ENCODE measurements at regions not wholly inside any gene's neighbourhood (a gene's known extent, or its start where the extent isn't known, plus 50 kb on each side); places are given as distances from the start of the nearest gene placed in this dataset.

GRCh38 chr15:26049900-26050657 lies 187.0 kb upstream of the ATP10A start:
- TF ChIP-seq CTCF (IDR thresholded peaks at IDR 0.05; ENCODE audit: insufficient read depth, low read length, poor library complexity, severe bottlenecking), result no peak
- H3K36me3 ChIP-seq (ENCODE audit: control insufficient read depth, insufficient read depth, low read length), result no peaks in the 10 kb centered on the region
- DNase-seq (ENCODE audit: extremely low read depth, insufficient read length), result no peak
- H3K27me3 ChIP-seq (replicated peaks; ENCODE audit: control insufficient read depth, insufficient read depth, low read length), result no peaks in the 10 kb centered on the region
- no peak overlapping the region for H3K4me3 ChIP-seq (replicated peaks; ENCODE audit: low read depth, low read length)

- Histone ChIP-seq H3K27me3 (replicated peaks; ENCODE audit: control insufficient read depth, insufficient read depth, low read length) (no peaks in the 10 kb centered on the region), H3K4me3 (replicated peaks; ENCODE audit: low read depth, low read length) (no peak overlapping the region), H3K36me3 (ENCODE audit: control insufficient read depth, insufficient read depth, low read length) (no peaks in the 10 kb centered on the region)
- TF ChIP-seq CTCF (IDR thresholded peaks at IDR 0.05; ENCODE audit: insufficient read depth, low read length, poor library complexity, severe bottlenecking), result no peak
- DNase-seq (ENCODE audit: extremely low read depth, insufficient read length), result no peak
Measured at GRCh38 chr15:26048669-26049068, 185.5 kb upstream of the ATP10A start.

GRCh38 chr15:26045516-26045915 lies 182.4 kb upstream of the ATP10A start:
- no peak for DNase-seq (ENCODE audit: extremely low read depth, insufficient read length)
- no peaks in the 10 kb centered on the region for H3K27me3 ChIP-seq (replicated peaks; ENCODE audit: control insufficient read depth, insufficient read depth, low read length)
- no peak for TF ChIP-seq CTCF (IDR thresholded peaks at IDR 0.05; ENCODE audit: insufficient read depth, low read length, poor library complexity, severe bottlenecking)
- no peak overlapping the region for H3K4me3 ChIP-seq (replicated peaks; ENCODE audit: low read depth, low read length)
- H3K36me3 ChIP-seq (ENCODE audit: control insufficient read depth, insufficient read depth, low read length), result no peaks in the 10 kb centered on the region

GRCh38 chr15:26043018-26043417 lies 179.9 kb upstream of the ATP10A start:
- no peak for TF ChIP-seq CTCF (IDR thresholded peaks at IDR 0.05; ENCODE audit: insufficient read depth, low read length, poor library complexity, severe bottlenecking)

GRCh38 chr15:26038693-26039092 lies 175.6 kb upstream of the ATP10A start:
- H3K27me3 ChIP-seq (replicated peaks; ENCODE audit: control insufficient read depth, insufficient read depth, low read length), result no peaks in the 10 kb centered on the region
- no peaks in the 10 kb centered on the region for H3K36me3 ChIP-seq (ENCODE audit: control insufficient read depth, insufficient read depth, low read length)
- H3K4me3 ChIP-seq (replicated peaks; ENCODE audit: low read depth, low read length), result no peak overlapping the region
- TF ChIP-seq CTCF (IDR thresholded peaks at IDR 0.05; ENCODE audit: insufficient read depth, low read length, poor library complexity, severe bottlenecking), result no peak
- no peak for DNase-seq (ENCODE audit: extremely low read depth, insufficient read length)

More at GRCh38 chr15:26043018-26043417, 179.9 kb upstream of the ATP10A start:
- H3K4me3 ChIP-seq (replicated peaks; ENCODE audit: low read depth, low read length), result no peak overlapping the region
- no peaks in the 10 kb centered on the region for H3K27me3 ChIP-seq (replicated peaks; ENCODE audit: control insufficient read depth, insufficient read depth, low read length)
- no peaks in the 10 kb centered on the region for H3K36me3 ChIP-seq (ENCODE audit: control insufficient read depth, insufficient read depth, low read length)
- DNase-seq (ENCODE audit: extremely low read depth, insufficient read length), result no peak
